GM03348 (cell line): ENCODE measurements at regions not wholly inside any gene's neighbourhood (a gene's known extent, or its start where the extent isn't known, plus 50 kb on each side); places are given as distances from the start of the nearest gene placed in this dataset.
"Not testable (repeated sequence)": the region's sequence is repeated elsewhere in the genome, so short reads cannot be mapped to it uniquely, and the experiment has no call there.

Source experiments
- DNase-seq: peaks from one replicate; pipeline ENCODE4 v3.0.0; 2012; ENCODE audit warnings: low spot score

- no peak for DNase-seq
These were observed 109.4 kb upstream of the CTBP2 start for GRCh38 chr10:125269716-125270115.

DNA sequence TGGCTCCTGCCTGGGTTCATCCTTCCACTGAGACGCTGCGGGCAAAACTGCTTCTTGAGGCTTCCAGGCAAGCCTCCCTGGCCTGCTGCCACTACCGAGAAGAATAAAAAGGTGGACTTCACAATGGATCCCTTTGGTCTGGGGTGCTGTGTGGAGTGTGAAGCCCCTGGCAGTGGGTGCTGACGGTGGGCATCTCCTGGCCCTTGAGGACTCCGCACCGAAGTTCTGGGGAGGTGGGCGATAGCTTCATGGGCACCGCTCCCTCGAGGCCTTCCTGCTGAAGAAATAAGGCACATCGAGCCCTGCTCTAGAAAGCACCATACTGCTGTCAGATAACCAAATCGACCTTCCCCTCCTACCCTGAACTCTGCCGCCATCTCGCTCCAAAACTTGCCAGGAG lies 106.6 kb upstream of the CTBP2 start:
- DNase-seq, result no peak

DNA sequence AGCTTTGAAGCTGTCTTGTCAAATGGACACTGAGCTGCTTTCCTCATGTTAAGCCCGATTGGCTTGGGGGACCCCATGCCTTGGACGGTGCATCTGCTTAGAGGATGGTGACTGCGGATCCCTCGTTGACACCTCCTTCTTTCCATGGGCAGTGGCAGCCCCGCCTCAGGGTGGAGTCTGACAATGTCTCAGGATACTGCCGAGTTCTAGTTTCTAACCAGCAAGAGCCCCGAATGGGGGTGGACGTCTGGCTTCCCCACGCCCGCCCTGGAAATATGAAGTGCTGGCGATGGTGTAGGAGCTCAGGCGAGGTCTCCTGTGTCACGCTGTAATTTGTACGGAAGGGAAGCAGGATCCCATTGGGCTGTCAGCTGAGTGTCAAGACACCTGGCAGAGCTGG lies 106.2 kb upstream of the CTBP2 start:
- no peak for DNase-seq

- DNase-seq, result no peak
These were observed 105.2 kb upstream of the CTBP2 start for GRCh38 chr10:125265579-125265955.

DNA sequence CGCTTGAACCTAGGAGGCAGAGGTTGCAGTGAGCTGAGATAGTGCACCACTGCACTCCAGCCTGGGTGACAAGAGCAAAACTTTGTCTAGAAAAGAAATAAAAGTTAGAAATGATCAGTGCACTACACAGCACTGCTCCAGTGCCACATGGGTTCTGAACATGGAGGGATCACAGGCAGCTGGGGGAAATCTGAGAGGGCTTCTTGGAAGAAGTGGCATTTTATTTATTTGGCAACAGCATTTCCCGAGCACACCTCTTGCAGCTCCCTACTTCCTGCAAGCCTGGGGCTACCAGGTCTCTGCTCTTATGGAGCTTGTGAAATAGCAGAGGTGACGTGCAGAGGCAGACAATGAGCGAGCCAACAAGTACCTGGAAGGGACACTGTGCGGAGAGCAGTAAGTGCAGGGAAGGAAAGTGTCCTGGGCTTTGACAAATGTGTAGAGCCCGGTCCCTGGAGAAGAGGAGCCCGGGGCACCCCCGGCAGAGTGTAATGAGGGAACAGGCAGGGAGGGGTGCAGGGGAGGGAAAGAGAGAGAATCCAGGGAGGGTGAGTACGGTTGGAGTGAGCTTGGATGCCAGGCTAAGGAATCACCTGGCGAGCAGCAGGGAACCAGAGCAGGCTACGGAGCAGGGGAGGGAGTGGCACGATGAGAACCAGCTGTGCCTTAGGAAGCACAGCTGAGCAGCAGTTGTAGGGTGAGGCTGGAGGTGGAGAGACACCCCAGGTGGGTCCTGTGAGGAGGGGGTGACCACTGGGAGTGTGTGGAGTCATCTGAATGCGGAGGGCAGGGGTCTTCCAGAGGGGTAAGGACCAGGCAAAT lies 104.6 kb upstream of the CTBP2 start:
- no peak for DNase-seq

- DNase-seq, result no peak
These were observed 103.7 kb upstream of the CTBP2 start for GRCh38 chr10:125264091-125264490.

GRCh38 chr10:125263551-125263950 lies 103.2 kb upstream of the CTBP2 start:
- DNase-seq, result no peak

DNA sequence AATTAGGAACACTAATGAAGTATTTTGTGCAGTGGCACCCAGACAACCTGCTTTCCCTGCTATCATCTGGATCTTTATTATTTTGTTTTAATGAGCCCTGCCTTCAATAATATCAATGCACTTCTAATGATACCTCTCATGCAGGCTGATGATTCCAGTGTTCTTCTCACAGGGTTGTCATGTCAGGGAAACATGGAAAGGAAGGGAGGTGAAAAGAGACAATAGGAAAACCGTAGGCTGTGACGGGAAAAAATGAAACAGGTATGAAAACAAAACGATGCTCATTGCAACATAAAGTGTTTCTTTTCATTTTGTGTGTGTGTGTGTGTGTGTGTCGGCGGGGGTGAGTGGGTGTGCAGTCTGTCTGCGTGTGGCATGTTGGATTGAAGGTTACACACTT lies 102.6 kb upstream of the CTBP2 start:
- DNase-seq, result no peak

GRCh38 chr10:125262409-125262808 lies 102.0 kb upstream of the CTBP2 start:
- DNase-seq, result no peak

- no peak for DNase-seq
These were observed 101.3 kb upstream of the CTBP2 start for GRCh38 chr10:125261491-125262186.

DNA sequence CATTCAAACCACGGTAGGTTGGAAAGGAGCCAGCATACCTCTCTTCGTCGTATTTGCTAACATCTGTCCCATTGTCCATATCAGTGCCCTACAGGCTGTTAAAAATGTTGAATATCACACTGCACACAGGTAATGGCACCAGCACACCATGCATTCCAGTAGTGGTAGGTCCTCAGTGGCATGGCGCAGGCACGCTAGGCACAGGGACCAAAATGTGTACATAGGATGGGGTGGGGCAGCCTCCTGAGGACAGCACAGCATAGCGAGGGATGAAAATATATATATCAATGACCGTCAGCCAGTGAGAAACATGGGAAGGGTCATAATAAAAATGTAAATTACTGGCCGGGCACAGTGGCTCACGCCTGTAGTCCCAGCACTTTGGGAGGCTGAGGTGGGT lies 99.9 kb upstream of the CTBP2 start:
- DNase-seq, result no peak

GRCh38 chr10:125259651-125260050 lies 99.3 kb upstream of the CTBP2 start:
- no peak for DNase-seq

- DNase-seq, result no peak
These were observed 98.3 kb upstream of the CTBP2 start for GRCh38 chr10:125258676-125259075.

GRCh38 chr10:125257521-125258108 lies 97.3 kb upstream of the CTBP2 start:
- no peak for DNase-seq

DNA sequence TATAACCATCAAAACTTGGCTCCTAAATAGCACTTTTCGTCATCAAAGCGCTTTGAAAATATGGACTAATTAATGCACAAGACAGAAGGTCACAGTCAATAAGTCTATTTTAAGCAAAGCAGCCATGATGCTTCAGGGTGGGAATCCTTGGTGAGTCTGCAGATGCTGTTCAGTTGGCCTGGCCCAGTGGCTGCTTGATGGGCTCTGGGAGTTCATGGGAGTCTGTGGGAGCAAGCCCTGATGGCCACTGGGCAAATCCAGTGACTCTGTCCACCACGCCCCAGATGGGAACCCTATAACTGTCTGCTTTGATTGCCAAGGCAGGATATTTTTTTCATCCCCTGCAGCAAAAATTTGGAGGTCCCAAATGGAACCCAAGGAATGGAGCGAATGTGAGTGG lies 95.7 kb upstream of the CTBP2 start:
- DNase-seq, result no peak

DNA sequence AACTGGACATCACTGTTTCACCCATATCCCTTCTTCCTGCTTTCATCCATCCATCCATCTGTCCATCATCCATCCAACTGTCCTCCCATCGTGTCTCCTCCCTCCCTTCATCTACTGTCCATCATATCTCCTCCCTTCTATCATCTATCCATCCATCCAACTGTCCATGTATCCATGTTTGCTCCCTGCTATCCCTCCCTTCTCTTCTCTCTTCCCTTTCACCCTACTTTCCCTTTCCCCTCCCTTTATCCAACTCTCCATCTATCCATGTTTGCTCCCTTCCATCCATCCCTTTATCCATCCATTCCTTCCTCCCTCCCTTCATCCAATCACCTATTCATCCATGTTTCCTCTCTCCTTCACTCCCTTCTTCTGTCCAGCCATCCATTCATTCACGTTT lies 92.6 kb upstream of the CTBP2 start:
- DNase-seq, result no peak

DNA sequence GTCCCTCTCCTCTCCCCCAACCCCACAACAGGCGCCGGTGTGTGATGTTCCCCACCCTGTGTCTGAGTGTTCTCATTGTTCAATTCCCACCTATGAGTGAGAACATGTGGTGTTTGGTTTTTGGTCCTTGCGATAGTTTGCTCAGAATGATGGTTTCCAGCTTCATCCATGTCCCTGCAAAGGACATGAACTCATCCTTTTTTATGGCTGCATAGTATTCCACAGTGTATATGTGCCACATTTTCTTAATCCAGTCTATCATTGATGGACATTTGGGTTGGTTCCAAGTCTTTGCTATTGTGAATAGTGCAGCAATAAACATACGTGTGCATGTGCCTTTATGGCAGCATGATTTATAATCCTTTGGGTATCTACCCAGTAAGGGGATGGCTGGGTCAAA lies 90.5 kb upstream of the CTBP2 start:
- DNase-seq, result not testable (repeated sequence)

GRCh38 chr10:125249948-125250347 lies 89.6 kb upstream of the CTBP2 start:
- DNase-seq, result no peak

DNA sequence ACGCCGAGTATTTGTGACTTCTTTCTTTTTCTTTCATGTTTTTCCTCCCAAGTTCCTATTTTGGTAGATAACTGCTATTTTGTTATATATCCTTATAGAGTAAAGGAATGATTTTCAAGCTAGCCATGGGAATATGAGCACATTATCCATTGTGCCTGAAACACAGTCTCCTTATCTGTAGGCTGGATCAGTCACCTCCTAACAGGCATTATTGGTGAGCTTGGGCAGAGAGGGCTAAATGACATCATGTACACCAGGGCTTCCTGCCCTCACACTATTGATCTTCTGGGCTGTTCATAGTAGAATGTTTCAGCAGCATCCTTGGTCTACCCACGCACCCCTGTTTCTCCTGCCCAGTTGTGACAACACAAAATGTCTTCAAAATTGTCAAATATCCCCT lies 88.1 kb upstream of the CTBP2 start:
- no peak for DNase-seq

- no peak for DNase-seq
These were observed 87.2 kb upstream of the CTBP2 start for GRCh38 chr10:125247576-125247975.

GRCh38 chr10:125243532-125244253 lies 83.3 kb upstream of the CTBP2 start:
- no peak for DNase-seq

DNA sequence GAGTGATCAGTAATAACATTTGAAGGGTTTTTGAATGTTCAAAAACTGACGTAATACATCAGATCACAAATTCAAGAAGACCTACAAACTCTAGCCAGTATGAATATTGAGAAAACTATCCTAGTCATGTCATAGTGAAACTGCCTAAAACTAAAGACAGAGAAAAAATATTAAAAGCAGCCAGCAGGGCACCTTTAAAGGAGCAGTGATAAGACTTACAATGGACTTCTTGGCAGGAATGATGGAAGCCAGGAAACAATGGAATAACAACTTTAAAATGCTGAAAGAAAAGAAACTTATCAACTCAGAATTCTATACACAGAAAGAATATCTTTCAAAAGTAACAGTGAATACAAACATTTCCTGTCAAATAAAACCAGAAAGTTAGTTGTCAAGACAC lies 78.3 kb upstream of the CTBP2 start:
- no peak for DNase-seq

GRCh38 chr10:125236091-125236490 lies 75.7 kb upstream of the CTBP2 start:
- DNase-seq, result no peak
